Heart right ventricle (tissue), 16 donors: ENCODE measurements at regions not wholly inside any gene's neighbourhood (a gene's known extent, or its start where the extent isn't known, plus 50 kb on each side); places are given as distances from the start of the nearest gene placed in this dataset.

Experiments
- ATAC-seq, 8 donors: fragments of 200-7000 bp; cut with Tn5 transposase; one replicate each; pipeline ENCODE4 v1.9.1; 2020; ENCODE audit warnings: mild to moderate bottlenecking in 8 of 8, moderate library complexity in 8 of 8, moderate number of reproducible peaks in 1 of 8
- DNase-seq, 2 donors: peaks; one replicate each; pipeline ENCODE4 v3.0.0-alpha.2; 2020
- H3K27ac ChIP-seq, 10 donors: fragments of 200-600 bp; sonication (generic) in 2 of 10; one replicate each; pipeline versions ENCODE4 v1.5.0 to v1.8.0; 2020 to 2022; ENCODE audit warnings: mild to moderate bottlenecking in 3 of 10
- H3K27me3 ChIP-seq, 7 donors: fragments of 200-600 bp; one replicate each; pipeline ENCODE4 v1.8.0; 2021 to 2022; ENCODE audit warnings: mild to moderate bottlenecking in 2 of 7
- H3K36me3 ChIP-seq, 9 donors: fragments of 200-600 bp; sonication (generic) in 1 of 9; one replicate each; pipeline versions ENCODE4 v1.5.0 to v1.8.0; 2020 to 2022; ENCODE audit warnings: mild to moderate bottlenecking in 2 of 9
- H3K4me1 ChIP-seq, 9 donors: fragments of 200-600 bp; sonication (generic) in 1 of 9; one replicate each; pipeline versions ENCODE4 v1.5.0 to v1.8.0; 2020 to 2022; ENCODE audit warnings: mild to moderate bottlenecking in 4 of 9
- H3K4me3 ChIP-seq, 10 donors: fragments of 200-600 bp; sonication (generic) in 2 of 10; one replicate each; pipeline versions ENCODE4 v1.5.0 to v1.8.0; 2020 to 2022; ENCODE audit warnings: mild to moderate bottlenecking in 7 of 10, moderate library complexity in 2 of 10
- H3K9me3 ChIP-seq, 11 donors: fragments of 200-600 bp in 10 of 11; sonication (generic) in 2 of 11; one replicate each; pipeline versions ENCODE4 v1.5.0 to v1.8.0; 2013 to 2022; ENCODE audit warnings: mild to moderate bottlenecking in 2 of 11, control low read depth in 1 of 11, moderate library complexity in 1 of 11
- CTCF ChIP-seq, 9 donors: fragments of 200-600 bp; sonication (generic) in 2 of 9; IDR thresholded peaks; one replicate each; pipeline versions ENCODE4 v1.5.0 to v1.8.0; 2021 to 2022; ENCODE audit warnings: antibody characterized with exemption in 9 of 9, mild to moderate bottlenecking in 5 of 9, moderate library complexity in 1 of 9
- WGBS, 2 donors: extraction: QIAGEN DNeasy Blood & Tissue Kit; methylation state at CpG; one replicate each; pipeline ENCODE4 v1.1.7; 2013; ENCODE audit warnings: inconsistent platforms in 1 of 2; 5-methylcytosine and 5-hydroxymethylcytosine counted together
- intact Hi-C, 10 donors: fragments of 100-400 bp; cut with DNase I; formaldehyde crosslinking; loops; one replicate each; pipeline versions ENCODE4 v1.11.1 to v1.14.2; 2022
- donor health status: Arrhythmogenic right ventricular cardiomyopathy.
- donor health status: ischemic (EF 13 %, LVEDD 7.1; RV severe dilation, severe dysfunction).
- donor health status: healthy with polysubstance abuse.
- donor health status: DM: no; HTN: yes; CAD: no.
- donor health status: DM: no; HTN: no; CAD: no.
- donor health status: ischemic (EF 25% LVEDD 6.9; RV normal size, moderate dysfunction).
- donor health status: ischemic (EF 25% LVEDD 5.7; RV mildly dilated, moderate dysfunction).
- donor health status: healthy.
- donor health status: DM: yes; HTN: yes; CAD: no.
- donor health status: Ischemic cardiomyopathy.
- donor health status: ischemic (EF 35%, LVEDD 5.7; RV mildly dilated, moderate dysfunction).
- donor health status: nonischemic (EF 11% LVEDD 7.7; RV severe dilation, severe dysfunction).
- donor health status: DM: yes; HTN: yes; CAD: no.
- donor health status: PGD.
- donor health status: ischemic (EF 29% LVEDD 5.4; RV normal size, mild dysfunction).
- donor health status: nonischemic (EF 23%, LVEDD 6.1; RV moderate dilation, normal function).

- peaks cover 0 to 11% (median 0%) of the 10 kb centered on the region in 7 donors for H3K27me3 ChIP-seq
- H3K4me3 ChIP-seq = no peak overlapping the region
- intact Hi-C loops = no loop called here
- ATAC-seq = no peak
- WGBS, 2 donors = 76 to 81% methylated on average over 5 of the region's 5 CpGs
- TF ChIP-seq CTCF (IDR thresholded peaks at IDR 0.05) = no peak
- H3K36me3 ChIP-seq = no peaks in the 10 kb centered on the region
- H3K4me1 ChIP-seq = peaks cover 0 to 11% (median 0%) of the 10 kb centered on the region in 9 donors
- H3K27ac ChIP-seq = no peak overlapping the region
- no peaks in the 10 kb centered on the region for H3K9me3 ChIP-seq
- DNase-seq = no peak
Observed at GRCh38 chr2:136298631-136299030, 180.7 kb upstream of the CXCR4 start.

GRCh38 chr2:136297994-136298393, 180.0 kb upstream of the CXCR4 start:
- WGBS, 2 donors = 92 to 95% methylated on average over 4 of the region's 4 CpGs
- Histone ChIP-seq H3K4me1 (peaks cover 0 to 11% (median 0%) of the 10 kb centered on the region in 9 donors), H3K27ac (no peak overlapping the region), H3K36me3 (no peaks in the 10 kb centered on the region), H3K4me3 (no peak overlapping the region), H3K9me3 (no peaks in the 10 kb centered on the region), H3K27me3 (peaks cover 0 to 5% (median 0%) of the 10 kb centered on the region in 7 donors)
- ATAC-seq = no peak
- TF ChIP-seq CTCF (IDR thresholded peaks at IDR 0.05) = no peak
- intact Hi-C loops = no loop called here
- no peak for DNase-seq

DNA sequence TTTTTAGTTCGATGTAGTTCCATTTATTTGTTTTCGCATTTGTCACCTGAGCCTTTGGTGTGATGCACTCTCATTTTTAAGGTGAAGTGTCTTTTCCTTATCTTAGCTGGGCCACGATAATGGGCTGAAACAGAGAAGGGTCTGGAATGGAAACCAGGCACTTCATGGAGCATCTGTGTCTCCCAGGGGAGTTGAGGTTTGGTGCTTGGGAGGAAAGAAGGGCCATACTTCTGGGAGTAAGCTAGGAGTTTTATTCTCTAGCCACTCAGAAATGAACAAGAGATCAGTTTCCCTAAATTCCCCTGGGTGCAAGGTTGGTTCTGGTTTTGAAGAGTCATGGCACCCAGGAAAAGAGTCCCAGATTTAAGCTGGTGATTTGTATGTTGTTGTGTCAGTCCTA, 179.4 kb upstream of the CXCR4 start:
- TF ChIP-seq CTCF (IDR thresholded peaks at IDR 0.05) = no peak
- no peak for ATAC-seq
- WGBS, 2 donors = 50 to 69% methylated on average over 3 of the region's 3 CpGs
- Histone ChIP-seq H3K4me1 (peaks cover 0 to 11% (median 0%) of the 10 kb centered on the region in 9 donors), H3K36me3 (no peaks in the 10 kb centered on the region), H3K4me3 (no peak overlapping the region), H3K27me3 (peaks cover 0 to 4% (median 0%) of the 10 kb centered on the region in 7 donors), H3K9me3 (no peaks in the 10 kb centered on the region), H3K27ac (no peak overlapping the region)
- DNase-seq = no peak
- intact Hi-C loops = no loop called here

DNA sequence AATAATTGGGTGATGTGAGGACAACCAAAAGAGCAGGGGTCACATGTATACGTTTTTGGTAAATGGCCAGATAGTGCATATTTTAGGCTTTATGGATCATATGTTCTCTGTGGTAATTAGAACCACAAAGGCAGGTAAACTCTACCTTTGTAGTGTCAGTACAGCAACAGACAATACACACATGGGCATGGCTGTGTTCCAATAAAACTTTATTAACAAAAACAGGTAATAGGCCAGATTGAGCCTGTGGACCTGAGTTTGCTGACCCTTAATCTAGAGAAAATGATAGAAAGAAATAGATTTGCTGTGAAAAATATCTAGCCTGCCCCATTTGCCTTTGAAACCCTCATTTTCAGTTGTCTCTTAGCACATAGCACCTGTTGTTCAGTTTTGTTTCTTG, 177.2 kb upstream of the CXCR4 start:
- Histone ChIP-seq H3K4me1 (peaks cover 0 to 8% (median 0%) of the 10 kb centered on the region in 9 donors), H3K4me3 (no peak overlapping the region), H3K27ac (no peak overlapping the region), H3K9me3 (peaks cover 0 to 16% (median 0%) of the 10 kb centered on the region in 11 donors), H3K36me3 (no peaks in the 10 kb centered on the region), H3K27me3 (no peaks in the 10 kb centered on the region)
- no peak for TF ChIP-seq CTCF (IDR thresholded peaks at IDR 0.05)
- ATAC-seq (no peak), DNase-seq (no peak)
- WGBS, 2 donors = 74 to 82% methylated on average over 1 of the region's 1 CpG
- intact Hi-C loops = no loop called here
